Hippocampal formation (tissue), 2 donors: ENCODE measurements at regions not wholly inside any gene's neighbourhood (a gene's known extent, or its start where the extent isn't known, plus 50 kb on each side); places are given as distances from the start of the nearest gene placed in this dataset.

Experiments
- DNase-seq, 2 donors: peaks; one replicate each; lab custom pipeline; 2025; lab: John Stamatoyannopoulos, UW

DNA sequence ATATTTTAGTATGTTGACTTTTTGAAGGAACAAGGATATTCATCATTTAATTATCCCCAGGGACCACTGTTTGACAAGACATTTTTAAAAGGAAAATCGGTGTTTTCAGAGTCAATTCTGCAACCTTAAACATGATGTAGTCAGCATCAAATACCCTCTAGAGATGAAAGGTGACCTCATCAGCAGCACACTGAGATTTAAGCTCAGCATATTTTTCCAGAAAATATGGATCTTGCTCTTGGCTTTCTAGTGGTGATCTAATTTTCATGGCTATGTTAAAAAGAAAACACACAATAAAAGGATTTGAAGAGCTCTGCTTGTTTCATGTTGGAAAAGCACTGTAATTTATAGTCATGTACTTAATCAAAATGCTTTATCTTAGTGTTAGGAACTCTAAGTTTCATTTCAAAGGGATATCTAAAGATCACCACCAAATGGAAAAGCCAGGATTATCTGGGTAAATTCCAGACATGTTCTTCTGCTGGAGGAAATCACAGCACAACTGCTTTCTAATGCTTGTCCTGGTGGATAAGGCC lies 487.2 kb downstream of the ENC1 start:
- no peak for DNase-seq

DNA sequence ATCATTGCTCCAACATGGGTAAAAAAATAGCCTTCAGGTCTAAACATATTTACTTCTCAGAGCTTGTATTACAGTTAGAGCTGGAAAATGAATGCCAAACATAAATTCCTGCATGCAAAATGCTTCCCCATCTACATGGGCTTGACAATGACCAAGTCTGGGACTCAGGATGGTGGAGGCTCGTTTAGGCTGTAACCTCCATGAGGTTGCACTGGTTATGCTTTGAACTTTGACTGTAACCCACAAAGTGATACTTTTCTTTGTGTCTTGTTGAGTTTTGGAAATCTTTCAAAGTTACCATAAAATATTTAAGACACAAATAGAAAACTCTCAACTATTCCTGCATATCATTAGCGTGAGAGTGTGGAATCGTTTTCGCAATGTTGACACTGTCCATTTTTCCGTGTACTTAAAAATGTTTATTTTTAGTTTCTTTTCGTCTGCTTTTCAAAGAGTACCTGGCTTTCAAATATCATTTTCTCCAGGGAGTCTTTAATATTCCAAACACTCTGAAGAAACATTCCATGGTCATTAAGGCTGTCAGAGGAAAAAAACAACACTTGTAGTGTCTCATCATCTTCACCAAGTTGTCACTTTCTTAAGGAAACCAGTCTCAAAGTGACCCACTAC lies 487.8 kb downstream of the ENC1 start:
- no peak for DNase-seq

DNA sequence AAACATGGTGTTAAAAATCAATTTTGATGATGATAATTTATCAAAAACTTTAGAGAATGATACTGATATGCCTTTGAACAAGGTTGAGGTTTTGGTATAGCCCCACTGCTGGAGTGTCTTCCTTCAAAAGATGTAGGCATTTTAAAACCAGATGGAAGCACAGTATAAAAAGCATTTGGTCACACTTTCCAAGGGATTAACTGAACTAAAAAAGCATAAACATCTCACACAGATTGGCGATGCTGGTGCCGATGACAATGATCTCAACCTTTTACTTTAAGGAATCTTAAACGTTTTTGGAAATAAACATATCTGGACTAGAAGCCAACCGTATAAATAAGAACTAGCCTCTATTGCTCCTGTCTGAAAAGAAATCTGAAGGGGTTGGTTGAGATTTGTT lies 488.4 kb downstream of the ENC1 start:
- no peak for DNase-seq

DNA sequence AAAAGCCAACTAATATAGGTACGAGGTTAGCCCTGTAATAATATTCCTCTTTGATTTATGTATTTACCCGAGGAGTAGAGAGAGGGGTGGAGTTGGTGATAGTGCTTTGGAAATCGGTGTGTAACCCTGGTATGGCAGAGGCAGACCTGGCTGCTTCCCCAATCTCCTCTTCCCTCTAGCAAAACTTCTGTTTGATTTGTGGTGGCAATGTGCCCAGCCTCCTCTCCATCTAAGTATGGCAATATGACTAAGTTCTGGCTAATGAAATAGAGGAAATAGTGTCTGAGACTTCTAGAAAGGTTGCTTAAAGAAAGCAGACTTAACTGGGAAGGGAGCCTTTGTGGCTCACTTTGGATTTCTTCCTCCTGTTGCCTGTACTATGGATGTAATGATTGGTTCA lies 491.1 kb downstream of the ENC1 start:
- DNase-seq, result no peak

DNA sequence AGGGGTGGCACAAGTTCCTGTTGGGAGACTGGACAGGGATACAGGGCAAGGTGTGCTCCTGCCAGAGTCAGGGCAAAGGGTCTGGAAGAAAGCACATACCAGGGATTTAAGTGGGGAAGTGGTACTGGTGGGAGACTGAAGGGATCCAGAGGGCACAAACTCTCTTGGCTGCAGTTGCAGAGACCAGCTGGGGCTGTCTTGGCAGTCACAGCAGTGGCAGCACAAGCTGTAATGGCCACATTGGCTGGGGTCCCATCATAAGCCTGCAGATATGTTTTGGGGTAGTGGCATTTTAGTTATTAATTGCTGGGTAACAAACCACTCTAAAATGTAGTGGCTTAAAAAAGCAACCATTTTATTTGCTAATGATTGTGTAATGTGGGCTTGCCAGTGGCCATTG lies 492.2 kb downstream of the ENC1 start:
- no peak for DNase-seq

DNA sequence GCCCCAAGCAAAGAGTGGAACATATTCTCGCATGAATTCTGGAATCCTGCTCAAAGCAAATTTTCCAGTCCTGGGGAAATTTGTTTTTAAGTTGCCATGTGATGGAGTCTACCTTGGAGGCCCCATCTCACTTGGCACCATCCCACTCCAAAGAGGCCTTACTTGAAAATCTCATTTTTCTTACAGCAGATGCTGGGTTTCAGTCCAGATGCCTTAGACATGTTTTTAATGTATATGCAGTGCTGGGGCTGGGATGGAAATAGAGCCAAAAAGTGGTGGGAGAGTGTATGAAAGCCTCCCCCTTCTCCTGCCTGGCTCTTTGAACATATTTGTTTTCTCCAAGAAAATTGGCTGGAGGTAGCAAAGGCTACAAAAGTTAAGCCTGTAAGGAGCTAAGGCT lies 493.7 kb downstream of the ENC1 start:
- DNase-seq, result no peak

DNA sequence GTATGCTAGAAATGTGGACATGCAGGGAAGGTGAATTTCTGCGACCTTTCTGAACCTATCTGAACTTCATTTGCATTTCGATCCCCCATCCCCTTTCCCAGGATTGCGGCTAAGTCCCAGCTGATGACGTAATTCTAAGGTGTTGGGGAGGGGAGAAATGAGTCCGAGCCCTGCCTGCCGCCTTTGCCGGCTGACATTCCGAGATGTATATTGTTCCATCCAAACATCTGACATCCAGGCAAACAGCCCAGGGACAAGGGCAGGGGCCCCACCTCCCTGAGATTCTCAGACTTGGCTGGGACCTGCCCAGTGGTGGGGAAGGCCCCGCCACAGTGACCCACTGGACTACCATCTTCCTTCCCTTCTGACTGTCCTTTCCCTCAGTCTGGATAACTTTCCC lies 494.6 kb downstream of the ENC1 start:
- no peak for DNase-seq

DNA sequence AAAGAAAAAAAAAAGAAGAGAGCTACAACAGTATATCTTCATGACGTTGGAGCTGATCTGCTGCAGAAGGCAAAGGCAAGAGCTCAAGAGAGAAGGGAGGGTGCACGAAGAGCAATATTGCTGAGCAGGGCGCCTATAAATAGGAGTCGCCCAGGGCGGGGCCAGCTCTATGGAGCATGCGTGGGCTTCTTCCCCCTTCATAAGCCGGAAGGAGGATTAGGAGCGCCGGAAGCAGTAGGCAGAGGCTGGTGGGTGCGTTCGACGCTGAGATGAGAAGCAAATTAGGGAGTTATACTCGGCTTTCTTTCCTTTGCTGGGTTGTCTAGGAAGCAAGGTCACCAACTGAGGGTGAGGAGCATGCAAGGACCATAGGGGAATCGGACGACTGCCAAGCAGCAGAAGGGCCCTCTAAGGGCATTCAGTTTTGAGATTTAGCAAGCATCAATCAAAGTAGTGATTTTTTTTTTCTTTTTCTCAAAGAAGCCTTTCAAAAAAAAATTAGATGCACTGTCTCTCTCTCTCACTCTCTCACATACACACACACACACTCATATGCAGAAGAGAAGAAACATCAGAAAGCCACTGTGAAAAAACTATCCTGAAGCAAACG lies 496.7 kb downstream of the ENC1 start:
- DNase-seq, result no peak

DNA sequence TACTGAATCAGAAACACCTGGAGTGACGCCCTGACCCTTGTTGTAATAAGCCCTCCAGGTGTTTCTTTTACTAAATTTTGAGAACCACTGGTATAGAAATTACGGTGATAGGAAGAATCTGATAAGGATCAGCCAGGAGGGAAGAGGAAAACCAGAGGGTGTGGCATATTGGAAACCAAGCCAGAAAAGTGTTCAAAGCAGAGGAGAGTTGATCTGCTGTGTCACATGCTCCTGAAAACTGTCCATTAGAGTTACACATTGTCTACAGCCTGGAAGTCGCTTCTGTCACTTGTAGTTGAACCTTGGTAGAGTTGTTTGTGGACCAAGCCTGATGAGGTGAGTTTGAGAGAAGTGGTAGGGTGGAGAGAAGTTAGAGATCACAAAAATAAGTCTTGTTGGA lies 497.4 kb downstream of the ENC1 start:
- DNase-seq, result no peak

DNA sequence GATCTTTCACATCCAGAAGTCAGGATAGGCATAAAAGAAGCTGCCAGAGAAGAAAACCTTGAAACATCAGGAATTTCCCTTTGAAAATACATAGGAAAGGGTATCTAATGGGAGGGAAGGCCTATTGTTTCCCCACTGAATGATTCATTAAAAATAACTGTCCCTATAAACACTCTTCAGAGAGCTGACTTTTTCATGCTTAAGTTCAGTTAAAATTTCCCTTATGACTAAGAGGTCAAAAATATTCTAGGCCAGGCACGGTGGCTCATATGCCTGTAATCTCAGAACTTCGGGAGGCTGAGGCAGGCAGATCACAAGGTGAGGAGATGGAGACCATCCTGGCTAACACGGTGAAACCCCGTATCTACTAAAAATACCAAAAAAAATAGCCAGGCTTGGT lies 499.5 kb downstream of the ENC1 start:
- DNase-seq, result no peak

DNA sequence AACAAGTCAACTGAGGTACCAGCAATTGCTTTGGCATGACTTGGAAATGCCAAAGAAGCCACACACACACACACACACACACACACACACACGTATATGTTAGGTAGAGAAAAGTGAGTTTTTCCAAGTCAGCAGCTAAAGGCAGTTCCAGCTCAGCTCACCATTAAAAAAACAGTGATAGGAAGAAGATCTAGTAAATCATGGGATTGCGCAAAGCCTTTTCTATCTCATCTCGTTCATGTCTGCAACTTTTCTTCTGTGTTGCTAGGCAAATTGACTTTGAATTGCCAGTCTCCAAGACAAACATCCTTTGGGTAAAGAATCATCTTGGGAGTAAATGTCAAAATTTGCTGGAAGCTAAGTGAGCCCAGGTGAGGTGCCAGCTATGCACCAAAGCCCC lies 500.1 kb downstream of the ENC1 start:
- DNase-seq, result no peak

DNA sequence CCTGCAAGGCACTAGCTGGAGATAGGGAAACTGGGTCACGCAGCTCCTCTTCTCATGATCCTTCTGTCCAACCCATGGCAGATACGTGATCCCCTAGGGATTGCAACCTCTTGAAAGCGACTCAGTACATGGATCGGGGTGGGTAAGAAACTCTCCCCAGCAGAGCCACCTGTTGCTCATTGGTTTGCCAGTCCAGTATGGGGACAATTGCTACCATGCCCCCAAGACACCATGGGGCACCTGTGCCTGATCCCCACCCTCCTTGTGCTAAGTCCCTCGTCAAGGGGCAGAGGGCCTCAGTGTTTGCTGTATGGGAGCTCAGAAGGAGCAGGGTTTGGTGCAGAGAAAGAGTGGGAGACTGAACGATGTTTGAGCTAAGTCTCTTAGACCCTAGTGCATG lies 500.9 kb downstream of the ENC1 start:
- DNase-seq, result no peak

DNA sequence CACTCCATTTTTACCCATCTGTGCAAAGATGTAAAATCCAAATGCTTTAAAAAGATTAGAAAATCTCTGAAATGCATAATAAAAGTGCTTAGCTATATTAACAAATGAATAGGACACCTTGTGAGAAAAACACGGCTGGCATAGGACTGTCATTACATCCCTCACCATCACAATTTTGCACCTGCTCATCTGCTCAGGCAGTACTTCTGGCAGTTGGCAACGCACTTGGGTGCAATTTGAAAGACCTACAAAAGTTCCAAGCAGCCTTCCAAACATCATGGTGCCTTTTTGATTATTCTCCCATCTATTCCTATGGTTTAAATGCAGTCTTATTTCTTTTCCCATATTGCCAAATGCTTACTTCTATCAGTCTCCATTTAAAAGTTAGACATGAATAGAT lies 501.8 kb downstream of the ENC1 start:
- no peak for DNase-seq

DNA sequence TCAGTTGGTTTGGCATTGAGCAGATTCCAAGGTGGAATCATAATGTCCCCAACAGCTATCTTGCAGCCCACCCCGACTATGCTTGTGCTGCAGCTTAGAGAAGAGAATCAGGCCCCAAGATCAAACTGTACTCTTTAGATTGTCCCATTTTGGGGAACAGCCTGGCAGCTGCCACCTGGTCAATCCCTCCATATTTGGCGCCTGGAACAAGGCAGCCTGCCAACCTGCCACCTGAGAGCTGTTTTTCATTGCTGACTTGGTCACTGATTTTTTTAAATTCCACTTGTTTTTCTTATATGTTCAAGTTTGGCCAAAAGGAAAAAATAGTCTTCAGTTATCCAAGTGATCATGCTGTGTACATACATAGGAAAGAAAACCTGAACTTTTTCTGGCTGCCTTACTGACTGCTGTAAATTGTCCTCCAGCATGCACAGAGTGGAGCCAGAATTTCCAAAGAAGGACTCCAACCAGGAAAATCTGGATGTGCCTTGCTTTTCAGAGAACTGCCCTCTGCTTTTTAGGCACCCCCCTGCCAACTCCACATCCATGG lies 504.2 kb downstream of the ENC1 start:
- DNase-seq, result no peak

DNA sequence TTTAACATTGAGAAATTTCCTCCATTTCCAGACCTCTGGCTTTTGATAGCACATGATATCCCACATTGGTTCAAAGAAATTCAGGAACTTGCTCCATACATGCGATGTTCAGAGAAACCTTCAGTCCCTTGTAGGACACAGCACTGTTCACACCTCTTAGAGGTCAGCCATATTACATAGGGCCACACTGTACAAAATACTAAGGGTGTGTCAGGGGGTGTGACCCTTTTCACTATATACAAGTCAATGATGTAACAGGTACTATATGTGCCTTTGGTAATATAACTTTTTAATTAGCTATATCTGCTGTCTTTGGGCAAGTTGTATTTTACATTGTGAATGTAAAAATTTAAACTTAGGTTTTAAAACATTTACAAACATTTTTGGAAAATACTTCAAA lies 505.5 kb downstream of the ENC1 start:
- no peak for DNase-seq

DNA sequence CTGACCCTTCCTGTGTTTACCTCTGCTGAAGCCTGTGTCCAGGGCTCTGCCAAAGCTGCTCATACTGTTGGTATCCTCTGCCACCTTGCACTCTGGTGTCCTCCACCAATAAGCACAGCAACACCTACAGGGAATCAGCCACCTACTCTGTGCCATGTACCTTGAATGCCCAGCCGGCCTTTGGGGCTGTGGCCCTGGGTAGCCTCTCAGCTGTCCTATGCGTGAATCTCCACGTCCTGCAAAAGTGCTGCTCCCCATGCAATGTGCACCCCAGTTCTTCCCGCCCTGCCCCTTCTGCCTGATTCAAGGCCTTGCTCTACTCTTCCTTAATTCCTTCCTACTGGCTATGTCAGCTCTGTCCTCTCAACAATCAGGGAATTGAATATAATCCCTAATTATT lies 506.5 kb downstream of the ARHGEF28 start:
- no peak for DNase-seq

DNA sequence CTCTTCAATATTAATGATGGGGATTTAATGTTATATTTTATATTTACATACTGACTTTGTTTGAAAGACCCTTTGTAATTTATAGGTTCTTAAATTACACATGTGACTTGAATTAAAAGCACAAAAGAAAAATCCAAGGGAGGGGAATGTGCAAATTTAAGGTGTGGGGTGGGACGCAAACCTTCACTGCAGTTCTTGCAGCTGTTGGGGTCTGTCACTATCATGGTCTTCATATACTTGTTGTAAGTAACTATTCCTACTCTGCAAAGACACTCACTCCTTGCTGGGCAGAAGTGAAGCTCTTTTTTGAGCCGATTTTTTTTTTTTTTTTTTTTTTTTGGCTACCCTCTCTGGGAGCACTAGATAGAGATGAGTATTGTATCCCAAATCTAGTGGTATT lies 505.3 kb downstream of the ARHGEF28 start:
- DNase-seq, result no peak

DNA sequence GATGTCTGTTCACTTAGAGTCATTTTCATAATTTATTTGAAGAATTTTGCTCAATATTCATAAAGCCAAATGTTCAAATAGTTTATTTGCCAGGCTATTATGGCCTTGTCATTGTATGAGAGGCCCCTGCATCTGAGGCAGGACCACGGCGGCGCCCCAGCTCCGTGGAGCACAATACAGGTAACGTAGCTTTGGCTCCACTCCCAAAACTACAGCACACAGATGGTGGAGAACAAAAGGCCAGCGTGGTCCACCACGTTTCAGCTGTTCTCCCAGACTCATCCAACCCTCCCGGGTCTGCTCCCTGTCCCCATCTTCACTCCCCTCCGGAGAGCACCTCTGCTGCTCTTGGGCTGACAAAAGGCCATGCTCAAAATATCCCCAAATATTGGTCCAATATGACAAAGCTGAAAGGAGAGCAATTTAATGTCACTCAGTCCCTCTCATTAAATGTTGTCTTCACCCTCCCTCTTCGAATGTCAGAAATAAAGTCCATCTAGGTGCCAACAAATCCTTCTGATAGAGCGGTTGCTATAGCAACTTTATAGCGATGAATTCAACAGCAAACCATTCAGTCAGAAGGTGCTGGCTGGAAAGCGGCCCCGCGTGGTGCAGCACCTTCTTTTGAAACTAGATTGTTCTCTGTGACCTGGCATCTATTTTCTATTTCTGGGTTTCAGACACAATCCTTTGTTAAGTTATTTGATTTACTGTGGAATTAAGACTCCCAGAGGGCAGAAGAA lies 504.3 kb downstream of the ARHGEF28 start:
- DNase-seq, result no peak

DNA sequence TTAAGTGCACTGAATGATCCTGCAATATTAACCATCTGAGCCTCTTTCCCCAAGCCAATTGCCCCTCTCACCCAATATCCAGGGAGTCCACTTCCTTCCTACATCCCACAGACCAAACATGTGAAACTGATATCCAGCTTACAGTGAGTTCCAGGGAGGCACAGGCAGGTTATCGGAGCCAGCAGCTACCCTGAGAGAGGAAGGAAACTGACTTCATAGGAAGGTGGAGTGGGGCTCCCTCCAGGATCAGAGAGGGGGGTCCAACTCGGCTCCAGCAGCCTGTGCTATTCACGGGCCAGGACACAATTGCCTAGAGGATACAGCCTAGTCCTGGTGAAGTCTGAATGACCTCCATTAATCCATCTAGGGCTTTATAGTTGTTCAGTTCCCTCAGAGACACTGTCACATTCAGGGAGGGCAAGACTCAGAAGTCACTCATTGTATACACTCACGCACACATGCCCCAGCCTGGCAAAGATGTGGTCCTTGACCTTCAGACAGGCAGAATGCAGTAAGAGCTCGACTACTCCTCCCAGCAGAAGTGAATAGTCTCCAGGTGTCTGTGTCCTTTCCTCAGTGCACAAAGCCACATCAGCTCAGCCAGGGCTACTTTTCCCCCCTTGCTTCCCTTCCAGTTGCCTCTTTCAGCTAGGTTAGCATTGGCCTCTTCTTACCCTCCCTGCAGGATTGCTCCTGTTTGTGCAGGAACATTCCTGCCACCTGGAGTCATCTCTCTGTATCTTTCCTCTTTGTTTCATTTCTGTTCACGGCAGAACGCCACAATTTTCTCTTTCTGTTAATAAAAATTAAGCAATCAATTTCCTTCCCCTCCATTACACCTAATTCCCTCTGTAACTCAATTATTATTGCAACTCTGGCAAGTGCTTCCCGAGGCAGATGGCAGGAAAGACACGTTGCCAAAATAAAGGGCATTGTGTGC lies 501.7 kb downstream of the ARHGEF28 start:
- DNase-seq, result no peak

DNA sequence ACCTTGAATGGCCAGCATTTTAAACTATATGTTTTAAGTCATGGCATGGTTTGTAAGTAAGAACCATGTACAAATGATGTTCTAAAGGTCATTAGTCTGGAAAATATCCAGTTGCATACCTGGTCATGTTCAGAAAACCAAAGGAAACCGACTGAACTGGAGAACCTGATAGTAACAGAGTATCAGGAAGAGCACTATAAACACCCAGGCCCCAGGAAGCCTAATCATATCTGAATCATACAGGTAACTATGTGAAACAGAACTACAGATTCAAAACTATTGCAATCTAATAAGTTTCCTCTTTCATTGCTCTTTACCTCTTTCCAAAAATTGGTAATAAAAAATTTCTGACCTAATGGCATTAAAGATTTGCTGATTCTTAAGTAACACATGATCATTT lies 500.3 kb downstream of the ARHGEF28 start:
- DNase-seq, result no peak

DNA sequence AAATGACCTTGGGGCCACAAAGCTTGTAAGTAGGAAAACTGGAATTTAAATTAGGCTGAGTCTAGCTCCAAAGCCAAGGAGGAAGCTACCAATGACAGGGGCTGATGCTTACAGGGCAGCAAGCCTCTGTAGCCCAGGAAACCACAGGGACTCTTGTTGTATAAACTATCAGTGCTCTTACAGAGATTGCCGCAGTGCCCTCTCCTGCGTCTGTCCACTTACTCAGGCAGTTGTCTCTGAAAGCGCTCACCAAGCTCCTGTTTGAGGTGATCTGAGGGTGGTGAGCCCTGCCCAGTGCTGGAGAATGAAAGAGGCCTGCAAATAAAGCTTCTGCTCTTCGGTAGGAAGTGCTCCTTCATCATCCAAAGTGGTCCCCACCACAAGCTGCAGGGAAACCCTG lies 498.8 kb downstream of the ARHGEF28 start:
- no peak for DNase-seq

DNA sequence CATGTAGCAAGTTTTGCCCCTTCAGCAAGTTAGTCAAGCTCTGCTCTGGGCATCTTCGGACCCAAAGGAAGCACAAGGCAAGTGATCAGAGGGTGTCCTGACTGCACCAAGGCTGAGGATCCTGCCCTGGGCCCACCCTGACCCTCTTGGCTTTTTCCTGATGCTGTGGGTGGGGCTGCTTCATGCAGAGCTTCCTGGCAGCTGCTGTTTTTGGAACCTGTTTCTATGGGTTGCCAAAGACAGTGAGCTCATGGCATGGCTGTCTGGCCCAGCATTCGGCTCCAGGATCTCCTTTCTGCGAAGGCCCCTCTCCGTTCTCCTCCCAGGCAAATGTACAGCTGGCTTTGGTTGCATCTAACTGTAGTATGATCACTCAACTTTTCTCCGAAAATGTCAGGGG lies 497.9 kb downstream of the ARHGEF28 start:
- no peak for DNase-seq
